KMS-11 (cell line): ENCODE measurements at regions not wholly inside any gene's neighbourhood (a gene's known extent, or its start where the extent isn't known, plus 50 kb on each side); places are given as distances from the start of the nearest gene placed in this dataset.
"Not testable (repeated sequence)": the region's sequence is repeated elsewhere in the genome, so short reads cannot be mapped to it uniquely, and the experiment has no call there.

Experiments used
- H2AFZ ChIP-seq: fragments of 200-600 bp; sonication (generic); 2 replicates; pipeline ENCODE4 v1.6.1; 2016; ENCODE audit warnings: antibody characterized with exemption, mixed run types, low read depth
- H3K27ac ChIP-seq: fragments of 200-600 bp; sonication (generic); 2 replicates; pipeline ENCODE4 v1.6.1; 2016; ENCODE audit warnings: mild to moderate bottlenecking, mixed run types
- H3K27me3 ChIP-seq: fragments of 200-600 bp; sonication (generic); 2 replicates; pipeline ENCODE4 v1.6.1; 2017; ENCODE audit warnings: mild to moderate bottlenecking, low read depth, mixed run types, moderate library complexity; ENCODE audit not compliant: insufficient read depth
- H3K36me3 ChIP-seq: fragments of 200-600 bp; sonication (generic); 2 replicates; pipeline ENCODE4 v1.6.1; 2017; ENCODE audit warnings: mild to moderate bottlenecking, mixed run types; ENCODE audit not compliant: insufficient read depth
- H3K4me1 ChIP-seq: fragments of 200-600 bp; sonication (generic); 2 replicates; pipeline ENCODE4 v1.6.1; 2016; ENCODE audit warnings: mild to moderate bottlenecking, low read depth, mixed run types; ENCODE audit not compliant: poor library complexity, severe bottlenecking
- H3K4me2 ChIP-seq: fragments of 200-600 bp; sonication (generic); 2 replicates; pipeline ENCODE4 v1.7.0; 2016; ENCODE audit warnings: mild to moderate bottlenecking, mixed run types
- H3K4me3 ChIP-seq: fragments of 200-600 bp; sonication (generic); IDR thresholded peaks from 2 replicates; pipeline ENCODE4 v1.6.1; 2017; ENCODE audit warnings: low read depth, low read length, mixed read lengths; ENCODE audit not compliant: insufficient read depth
- H3K79me2 ChIP-seq: fragments of 200-600 bp; sonication (generic); 2 replicates; pipeline ENCODE4 v1.6.1; 2016; ENCODE audit warnings: low read depth, mixed run types; ENCODE audit not compliant: insufficient read depth
- H3K9ac ChIP-seq: fragments of 200-600 bp; sonication (generic); 2 replicates; pipeline ENCODE4 v1.6.1; 2016; ENCODE audit warnings: mild to moderate bottlenecking, mixed run types
- H4K20me1 ChIP-seq: fragments of 200-600 bp; sonication (generic); 2 replicates; pipeline ENCODE4 v1.6.1; 2016; ENCODE audit warnings: mild to moderate bottlenecking, mixed run types; ENCODE audit not compliant: insufficient read depth
- CTCF ChIP-seq: fragments of 200-600 bp; sonication (generic); conservative IDR thresholded peaks from 2 replicates; pipeline ENCODE4 v1.6.1; 2017; ENCODE audit warnings: low read depth, mild to moderate bottlenecking, antibody characterized with exemption, low read length, moderate library complexity, mixed read lengths

DNA sequence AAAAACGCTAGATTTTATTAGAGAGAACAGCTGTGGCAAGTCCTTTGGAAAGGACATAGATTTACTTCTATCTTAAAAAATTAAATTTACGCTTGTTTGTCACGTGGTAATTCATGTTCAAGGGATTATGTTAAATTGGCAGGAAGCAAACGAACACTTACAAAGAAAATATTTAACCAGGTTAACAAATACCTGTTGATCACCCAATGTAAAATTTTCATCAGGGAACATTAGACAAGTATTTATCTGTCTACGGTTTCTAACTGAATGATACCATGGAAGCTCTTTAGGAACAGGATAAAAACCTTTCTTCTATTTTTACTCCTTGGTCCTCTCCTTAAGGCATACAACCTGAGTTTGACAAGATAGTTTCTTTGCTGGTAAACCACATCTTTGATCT, 122.2 kb downstream of the NOC3L start:
- H3K79me2 ChIP-seq: no peaks in the 10 kb centered on the region
- no peaks in the 10 kb centered on the region for H4K20me1 ChIP-seq
- H3K27ac ChIP-seq: no peak overlapping the region
- no peak for TF ChIP-seq CTCF
- no peaks in the 10 kb centered on the region for H3K4me1 ChIP-seq
- H3K4me2 ChIP-seq: no peak overlapping the region
- H3K36me3 ChIP-seq: no peaks in the 10 kb centered on the region
- H3K4me3 ChIP-seq: no peak overlapping the region
- no peak overlapping the region for H2AFZ ChIP-seq
- H3K9ac ChIP-seq: no peak overlapping the region
- no peaks in the 10 kb centered on the region for H3K27me3 ChIP-seq

GRCh38 chr10:94240901-94241300, 121.8 kb downstream of the NOC3L start:
- no peaks in the 10 kb centered on the region for H3K36me3 ChIP-seq
- no peak overlapping the region for H3K9ac ChIP-seq
- TF ChIP-seq CTCF: no peak
- no peaks in the 10 kb centered on the region for H3K79me2 ChIP-seq
- H3K27ac ChIP-seq: no peak overlapping the region
- H3K4me1 ChIP-seq: no peaks in the 10 kb centered on the region
- no peaks in the 10 kb centered on the region for H3K27me3 ChIP-seq
- H3K4me2 ChIP-seq: no peak overlapping the region
- no peaks in the 10 kb centered on the region for H4K20me1 ChIP-seq
- H3K4me3 ChIP-seq: no peak overlapping the region
- H2AFZ ChIP-seq: no peak overlapping the region

DNA sequence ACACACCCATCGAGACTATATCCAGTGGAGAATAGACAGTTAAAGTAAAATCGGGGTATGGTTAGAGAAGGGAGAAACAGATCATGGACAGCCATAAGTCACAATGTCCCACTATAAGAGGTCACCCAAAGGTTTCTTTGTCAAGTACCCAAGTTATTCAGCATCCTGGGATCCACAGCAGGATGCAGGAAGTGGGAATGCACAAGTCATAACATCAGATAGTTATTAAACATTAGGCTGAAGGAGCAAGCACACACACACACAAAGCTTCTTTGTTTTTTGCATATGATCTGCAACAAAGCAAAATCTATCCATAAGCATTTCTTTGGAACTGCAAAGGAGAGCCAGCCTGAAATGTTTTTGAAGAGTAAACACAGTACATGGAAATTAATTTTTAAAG, 111.6 kb downstream of the NOC3L start:
- H3K9ac ChIP-seq: no peak overlapping the region
- H3K27me3 ChIP-seq: no peaks in the 10 kb centered on the region
- no peak overlapping the region for H3K4me2 ChIP-seq
- no peaks in the 10 kb centered on the region for H4K20me1 ChIP-seq
- no peak overlapping the region for H3K27ac ChIP-seq
- no peak overlapping the region for H3K4me3 ChIP-seq
- no peaks in the 10 kb centered on the region for H3K4me1 ChIP-seq
- H2AFZ ChIP-seq: no peak overlapping the region
- H3K79me2 ChIP-seq: no peaks in the 10 kb centered on the region
- H3K36me3 ChIP-seq: no peaks in the 10 kb centered on the region
- TF ChIP-seq CTCF: no peak

DNA sequence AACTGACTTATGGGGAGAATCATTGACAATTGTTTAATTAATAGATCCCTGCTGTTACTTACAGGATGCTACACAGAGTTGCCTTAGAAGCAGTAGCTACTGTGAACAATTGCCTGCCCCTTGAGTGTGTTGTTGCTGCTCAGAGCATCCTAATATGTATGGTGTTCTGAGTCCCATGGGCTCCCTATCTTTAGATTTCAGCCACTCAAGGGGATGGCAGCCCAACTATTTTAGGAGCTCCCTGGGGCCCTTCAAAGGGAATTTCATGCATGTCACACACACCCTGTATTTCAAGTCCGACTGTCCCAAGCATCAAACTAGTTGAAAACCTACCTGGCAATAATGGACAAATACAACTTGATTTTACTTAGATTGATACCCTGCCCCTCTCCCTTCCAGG, 111.2 kb downstream of the NOC3L start:
- Histone ChIP-seq H2AFZ (no peak overlapping the region), H3K4me3 (no peak overlapping the region), H3K27me3 (no peaks in the 10 kb centered on the region), H3K4me2 (no peak overlapping the region), H3K9ac (no peak overlapping the region), H3K79me2 (no peaks in the 10 kb centered on the region), H4K20me1 (no peaks in the 10 kb centered on the region), H3K27ac (no peak overlapping the region), H3K36me3 (no peaks in the 10 kb centered on the region), H3K4me1 (no peaks in the 10 kb centered on the region)
- no peak for TF ChIP-seq CTCF

DNA sequence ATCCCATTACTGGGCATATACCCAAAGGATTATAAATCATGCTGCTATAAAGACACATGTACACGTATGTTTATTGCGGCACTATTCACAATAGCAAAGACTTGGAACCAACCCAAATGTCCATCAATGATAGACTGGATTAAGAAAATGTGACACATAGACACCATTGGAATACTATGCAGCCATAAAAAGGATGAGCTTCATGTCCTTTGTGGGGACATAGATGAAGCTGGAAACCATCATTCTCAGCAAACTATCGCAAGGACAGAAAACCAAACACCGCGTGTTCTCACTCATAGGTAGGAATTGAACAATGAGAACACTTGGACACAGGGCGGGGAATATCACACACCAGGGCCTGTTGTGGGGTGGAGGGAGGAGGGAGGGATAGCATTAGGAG, 105.3 kb downstream of the NOC3L start:
- not testable (repeated sequence) for H3K9ac ChIP-seq, H3K36me3 ChIP-seq, H3K4me3 ChIP-seq, H4K20me1 ChIP-seq, H3K4me2 ChIP-seq, H3K4me1 ChIP-seq, H3K27ac ChIP-seq, H2AFZ ChIP-seq, H3K79me2 ChIP-seq, H3K27me3 ChIP-seq
